Neural progenitor cell (in vitro differentiated cells): ENCODE measurements at regions not wholly inside any gene's neighbourhood (a gene's known extent, or its start where the extent isn't known, plus 50 kb on each side); places are given as distances from the start of the nearest gene placed in this dataset.

Experiments
- CTCF ChIP-seq: fragments of 200-600 bp; sonication (generic); IDR thresholded peaks from 2 replicates; pipeline ENCODE4 v1.5.1; 2017; ENCODE audit warnings: antibody characterized with exemption, mild to moderate bottlenecking
- EZH2 ChIP-seq: fragments of 200-600 bp; sonication (generic); IDR thresholded peaks from 2 replicates; pipeline ENCODE4 v1.6.1; 2017; ENCODE audit warnings: antibody characterized with exemption, mild to moderate bottlenecking, moderate library complexity

DNA sequence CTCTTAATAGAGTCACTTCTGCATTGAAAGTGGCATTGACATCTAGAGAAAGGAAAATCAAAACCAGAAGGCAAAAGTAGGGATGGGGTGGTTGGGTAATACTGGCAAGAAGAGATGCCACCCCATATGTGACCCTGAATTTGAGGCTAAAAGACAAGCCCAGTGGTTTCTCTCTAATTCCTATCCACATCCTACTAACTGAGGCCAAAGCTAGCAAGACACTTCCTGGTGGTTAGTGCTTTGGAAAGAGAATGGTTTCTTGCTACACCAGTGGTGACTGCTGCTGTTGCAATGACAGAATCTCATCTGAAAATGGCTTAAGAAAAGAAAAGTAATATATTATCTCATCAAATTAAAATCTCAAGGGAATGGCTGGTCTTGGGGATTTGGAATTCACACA is 640.6 kb downstream of the EPHA4 start:
- no peak for TF ChIP-seq CTCF
- no peak for TF ChIP-seq EZH2
